ENCODE measurements at regions not wholly inside any gene's neighbourhood (a gene's known extent, or its start where the extent isn't known, plus 50 kb on each side); places are given as distances from the start of the nearest gene placed in this dataset.

GRCh38 chr22:27124351-27124966 lies 467.1 kb downstream of the MIAT start:
- Histone ChIP-seq H3K14ac (ENCODE audit: insufficient read depth, low read length) (no peak overlapping the region), H4K20me1 (ENCODE audit: control insufficient read depth, insufficient read depth, insufficient read length) (no peaks in the 10 kb centered on the region), H3K23me2 (ENCODE audit: insufficient read length, low read depth, low read length, poor library complexity, severe bottlenecking) (no peaks in the 10 kb centered on the region), H2AK5ac (ENCODE audit: insufficient read length, low read length) (no peak overlapping the region), H3K27me3 (ENCODE audit: insufficient read depth, low read length) (no peaks in the 10 kb centered on the region), H3K23ac (ENCODE audit: insufficient read length, low read depth, low read length) (no peak overlapping the region), H3K4me2 (ENCODE audit: insufficient read depth, insufficient read length, low read length) (no peak overlapping the region), H3K79me1 (ENCODE audit: insufficient read depth, low read depth, low read length, poor library complexity, severe bottlenecking) (no peaks in the 10 kb centered on the region), H2BK15ac (ENCODE audit: low read depth, low read length) (no peak overlapping the region), H2BK20ac (ENCODE audit: low read depth, low read length, poor library complexity, severe bottlenecking) (no peak overlapping the region), H4K91ac (ENCODE audit: insufficient read length, low read depth, low read length) (no peak overlapping the region), H3K9ac (ENCODE audit: extremely low read depth, insufficient read length, low read length) (no peak overlapping the region), H2AFZ (ENCODE audit: low read length) (no peak overlapping the region), H2BK12ac (ENCODE audit: insufficient read length, low read depth, low read length) (no peak overlapping the region), H2BK120ac (ENCODE audit: low read depth, low read length, poor library complexity, severe bottlenecking) (no peak overlapping the region), H3K79me2 (ENCODE audit: insufficient read depth, low read length) (no peaks in the 10 kb centered on the region), H3K4ac (ENCODE audit: low read depth, low read length) (no peak overlapping the region), H3T11ph (ENCODE audit: low read length) (no peak overlapping the region), H4K5ac (ENCODE audit: insufficient read length, low read depth, low read length) (no peak overlapping the region), H3K18ac (ENCODE audit: insufficient read length, low read depth, low read length) (no peak overlapping the region), H3K56ac (ENCODE audit: insufficient read length, low read depth, low read length) (no peak overlapping the region), H3K4me1 (ENCODE audit: insufficient read depth, low read length) (no peaks in the 10 kb centered on the region), H3K27ac (ENCODE audit: insufficient read length, low read depth, low read length) (no peak overlapping the region), H4K8ac (replicated peaks; ENCODE audit: insufficient read length, low read depth, low read length) (no peak overlapping the region), H2BK5ac (ENCODE audit: insufficient read length, low read length) (no peak overlapping the region), H3K9me3 (ENCODE audit: control insufficient read depth, low read depth, low read length) (no peaks in the 10 kb centered on the region)
- Mint-ChIP-seq H3K27ac (no peak overlapping the region), H3K27me3 (ENCODE audit: low read depth) (peaks cover 20% of the 10 kb centered on the region), H3K9me3 (no peaks in the 10 kb centered on the region), H3K36me3 (ENCODE audit: insufficient read depth in 1 of 3, low read depth in 3 of 3) (no peaks in the 10 kb centered on the region), H3K4me1 (no peaks in the 10 kb centered on the region), H3K4me3 (no peak overlapping the region)
- WGBS (ENCODE audit: extremely low coverage, insufficient read length, low lambda C conversion rate) = no CpG with 5 or more reads among the region's 16 CpGs
- TF ChIP-seq CTCF (conservative IDR thresholded peaks at IDR 0.05) = no peak
- DNase-seq = no peak
